Mesothelial cell of epicardium (in vitro differentiated cells): ENCODE measurements at regions not wholly inside any gene's neighbourhood (a gene's known extent, or its start where the extent isn't known, plus 50 kb on each side); places are given as distances from the start of the nearest gene placed in this dataset.
"Not testable (repeated sequence)": the region's sequence is repeated elsewhere in the genome, so short reads cannot be mapped to it uniquely, and the experiment has no call there.

Source experiments
- DNase-seq, 2 experiments: peaks; one replicate each; pipeline ENCODE4 v3.0.0; 2021; ENCODE audit warnings: low spot score in 2 of 2; ENCODE audit not compliant: unreplicated experiment in 2 of 2
- H3K27ac Mint-ChIP-seq: 2 replicates; pipeline ENCODE4 v1.8.0; 2021; ENCODE audit warnings: mixed read lengths
- H3K27me3 Mint-ChIP-seq: 2 replicates; pipeline ENCODE4 v1.8.0; 2021; ENCODE audit warnings: low read depth, mixed read lengths
- H3K36me3 Mint-ChIP-seq: 2 replicates; pipeline ENCODE4 v1.8.0; 2021; ENCODE audit warnings: mixed read lengths
- H3K4me1 Mint-ChIP-seq: 2 replicates; pipeline ENCODE4 v1.8.0; 2021; ENCODE audit warnings: mixed read lengths
- H3K4me3 Mint-ChIP-seq: 2 replicates; pipeline ENCODE4 v1.8.0; 2021; ENCODE audit warnings: mild to moderate bottlenecking, moderate library complexity, mixed read lengths
- H3K9me3 Mint-ChIP-seq: 2 replicates; pipeline ENCODE4 v1.8.0; 2021; ENCODE audit warnings: mixed read lengths
- TF ChIP-seq, protein P1 (sequence below): fragments of 200-600 bp; sonication (generic); IDR thresholded peaks from one replicate; pipeline ENCODE4 v1.5.0; 2021; ENCODE audit warnings: antibody characterized with exemption; ENCODE audit not compliant: unreplicated experiment

DNA sequence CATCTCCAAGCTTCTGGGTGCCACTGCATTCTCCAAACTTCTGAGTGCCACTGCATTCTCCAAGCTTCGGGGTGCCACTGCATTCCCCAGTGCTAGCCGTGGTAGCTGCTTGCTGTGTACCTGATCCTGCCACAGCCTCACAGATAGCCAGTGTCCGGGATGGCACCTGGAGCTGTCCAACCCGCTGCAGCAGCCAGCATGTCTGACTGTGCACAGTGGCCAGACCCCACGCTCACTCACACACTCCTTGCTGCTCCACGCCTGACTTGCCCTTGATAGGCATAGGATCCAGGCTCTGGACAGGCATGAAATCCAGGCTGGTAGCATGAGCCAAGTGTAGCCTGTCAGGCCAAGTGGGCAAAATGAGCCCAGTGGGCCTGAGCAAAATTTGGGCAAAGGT is 465.0 kb downstream of the GUCY1A2 start:
- TF ChIP-seq, protein P1, sequence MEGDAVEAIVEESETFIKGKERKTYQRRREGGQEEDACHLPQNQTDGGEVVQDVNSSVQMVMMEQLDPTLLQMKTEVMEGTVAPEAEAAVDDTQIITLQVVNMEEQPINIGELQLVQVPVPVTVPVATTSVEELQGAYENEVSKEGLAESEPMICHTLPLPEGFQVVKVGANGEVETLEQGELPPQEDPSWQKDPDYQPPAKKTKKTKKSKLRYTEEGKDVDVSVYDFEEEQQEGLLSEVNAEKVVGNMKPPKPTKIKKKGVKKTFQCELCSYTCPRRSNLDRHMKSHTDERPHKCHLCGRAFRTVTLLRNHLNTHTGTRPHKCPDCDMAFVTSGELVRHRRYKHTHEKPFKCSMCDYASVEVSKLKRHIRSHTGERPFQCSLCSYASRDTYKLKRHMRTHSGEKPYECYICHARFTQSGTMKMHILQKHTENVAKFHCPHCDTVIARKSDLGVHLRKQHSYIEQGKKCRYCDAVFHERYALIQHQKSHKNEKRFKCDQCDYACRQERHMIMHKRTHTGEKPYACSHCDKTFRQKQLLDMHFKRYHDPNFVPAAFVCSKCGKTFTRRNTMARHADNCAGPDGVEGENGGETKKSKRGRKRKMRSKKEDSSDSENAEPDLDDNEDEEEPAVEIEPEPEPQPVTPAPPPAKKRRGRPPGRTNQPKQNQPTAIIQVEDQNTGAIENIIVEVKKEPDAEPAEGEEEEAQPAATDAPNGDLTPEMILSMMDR: no peak
- no peak overlapping the region for H3K27ac Mint-ChIP-seq
- H3K4me1 Mint-ChIP-seq: peaks cover 11% of the 10 kb centered on the region
- H3K36me3 Mint-ChIP-seq: peaks cover 2% of the 10 kb centered on the region
- H3K27me3 Mint-ChIP-seq: no peaks in the 10 kb centered on the region
- peaks cover 13% of the 10 kb centered on the region for H3K9me3 Mint-ChIP-seq
- no peak for DNase-seq
- no peak overlapping the region for H3K4me3 Mint-ChIP-seq

DNA sequence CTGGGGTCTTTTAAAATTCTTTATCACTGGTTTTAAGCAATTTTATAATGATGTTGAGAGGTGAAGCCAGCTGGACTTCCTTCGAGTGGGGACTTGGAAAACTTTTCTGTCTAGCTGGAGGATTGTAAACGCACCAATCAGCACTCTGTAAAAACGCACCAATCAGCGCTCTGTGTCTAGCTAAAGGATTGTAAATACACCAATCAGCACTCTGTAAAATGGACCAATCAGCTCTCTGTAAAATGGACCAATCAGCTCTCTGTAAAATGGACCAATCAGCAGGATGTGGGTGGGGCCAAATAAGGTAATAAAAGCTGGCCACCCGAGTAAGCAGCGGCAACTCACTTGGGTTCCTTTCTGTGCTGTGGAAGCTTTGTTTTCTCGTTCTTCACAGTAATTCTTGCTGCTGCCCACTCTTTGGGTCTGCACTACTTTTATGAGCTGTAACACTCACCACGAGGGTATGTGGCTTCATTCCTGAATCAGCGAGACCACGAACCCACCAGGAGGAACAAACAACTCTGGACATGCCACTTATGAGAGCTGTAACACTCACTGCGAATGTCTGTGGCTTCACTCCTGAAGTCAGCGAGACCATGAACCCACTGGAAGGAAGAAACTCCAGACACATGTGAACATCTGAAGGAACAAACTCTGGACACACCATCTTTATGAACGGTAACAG is 462.6 kb downstream of the GUCY1A2 start:
- not testable (repeated sequence) for H3K4me1 Mint-ChIP-seq, H3K27ac Mint-ChIP-seq, DNase-seq, H3K4me3 Mint-ChIP-seq, H3K36me3 Mint-ChIP-seq, H3K27me3 Mint-ChIP-seq
- peaks cover 10% of the 10 kb centered on the region for H3K9me3 Mint-ChIP-seq

DNA sequence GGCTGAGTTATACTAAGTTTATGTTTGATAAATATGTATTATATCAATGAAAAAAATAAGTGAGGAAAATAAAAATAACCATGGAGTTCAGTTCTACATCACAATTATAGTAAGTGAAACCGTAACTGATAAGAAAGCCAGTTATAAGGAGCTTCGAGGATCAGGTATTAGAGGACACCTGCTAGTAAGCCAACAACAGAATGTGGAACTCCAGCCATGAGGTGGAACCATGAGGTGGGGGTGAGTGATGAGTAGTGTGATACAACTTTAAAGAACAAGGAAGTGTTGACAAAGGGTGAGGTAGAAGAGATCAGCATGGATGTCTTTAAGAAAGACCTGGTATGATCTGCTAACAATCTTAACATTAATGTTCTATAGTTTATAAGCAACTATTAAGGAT is 452.9 kb downstream of the GUCY1A2 start:
- Mint-ChIP-seq H3K27me3 (no peaks in the 10 kb centered on the region), H3K4me3 (no peak overlapping the region), H3K4me1 (no peaks in the 10 kb centered on the region), H3K9me3 (peaks cover 13% of the 10 kb centered on the region), H3K36me3 (no peaks in the 10 kb centered on the region), H3K27ac (no peak overlapping the region)
- DNase-seq: no peak
- TF ChIP-seq, protein P1: no peak

DNA sequence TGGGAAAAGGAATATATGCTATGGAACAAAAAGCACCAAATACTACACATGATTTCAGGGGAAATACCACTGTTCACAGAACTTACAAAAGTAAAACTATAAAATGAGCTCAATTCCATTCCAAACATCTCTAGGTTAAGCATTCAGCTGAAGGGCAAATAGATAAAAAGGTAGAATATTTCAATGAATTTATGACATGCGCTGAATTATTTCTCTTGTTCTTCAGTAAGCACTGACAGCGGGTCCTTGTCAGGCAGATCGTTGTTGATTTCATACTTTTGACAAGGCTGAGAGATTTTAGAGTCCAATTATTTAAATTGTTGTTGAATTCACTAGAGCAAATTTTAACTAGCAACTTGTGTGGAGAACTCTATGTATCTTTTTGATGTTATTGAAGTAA is 449.6 kb downstream of the GUCY1A2 start:
- peaks cover 2% of the 10 kb centered on the region for H3K36me3 Mint-ChIP-seq
- no peak for DNase-seq
- peaks cover 28% of the 10 kb centered on the region for H3K9me3 Mint-ChIP-seq
- no peaks in the 10 kb centered on the region for H3K4me1 Mint-ChIP-seq
- no peaks in the 10 kb centered on the region for H3K27me3 Mint-ChIP-seq
- no peak overlapping the region for H3K27ac Mint-ChIP-seq
- TF ChIP-seq, protein P1: no peak
- H3K4me3 Mint-ChIP-seq: no peak overlapping the region

DNA sequence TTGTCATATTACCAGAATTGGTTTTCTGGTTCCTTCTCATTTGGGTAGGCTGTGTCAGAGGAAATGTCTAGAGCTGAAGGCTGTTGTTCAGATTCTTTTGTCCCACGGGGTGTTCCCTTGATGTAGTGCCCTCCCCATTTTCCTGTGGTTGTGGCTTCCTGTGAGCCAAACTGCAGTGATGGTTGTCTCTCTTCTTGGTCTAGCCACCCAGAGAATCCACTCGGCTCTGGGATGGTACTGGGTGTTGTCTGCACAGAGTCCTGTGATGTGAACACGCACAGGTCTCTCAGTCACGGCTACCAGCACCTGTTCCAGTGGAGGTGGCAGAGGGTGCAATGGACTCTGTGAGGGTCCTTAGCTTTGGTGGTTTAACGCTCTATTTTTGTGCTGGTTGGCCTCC is 440.9 kb downstream of the GUCY1A2 start:
- H3K4me1 Mint-ChIP-seq, H3K4me3 Mint-ChIP-seq, H3K27me3 Mint-ChIP-seq, DNase-seq, H3K27ac Mint-ChIP-seq: not testable (repeated sequence)
- Mint-ChIP-seq H3K9me3 (peaks cover 53% of the 10 kb centered on the region), H3K36me3 (peaks cover 18% of the 10 kb centered on the region)

DNA sequence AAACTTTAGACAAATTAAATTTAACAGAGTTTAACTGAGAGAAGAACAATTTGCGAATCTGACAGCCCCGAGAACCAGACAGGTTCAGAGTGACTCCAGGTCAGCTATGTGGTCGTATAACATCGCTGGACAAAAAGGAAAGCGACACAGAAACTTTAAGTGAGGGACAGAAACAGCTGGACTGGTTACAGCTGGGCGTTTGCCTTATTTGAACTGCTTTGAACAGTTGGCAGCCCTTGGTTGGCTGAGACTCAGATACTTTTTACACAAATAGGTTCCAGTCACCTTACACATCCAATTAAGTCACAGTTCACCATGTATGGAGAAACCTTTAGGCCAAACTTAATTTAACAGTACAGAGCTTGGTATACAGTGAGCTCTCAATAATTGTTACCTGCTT is 436.9 kb downstream of the GUCY1A2 start:
- Mint-ChIP-seq H3K27ac (no peak overlapping the region), H3K4me3 (no peak overlapping the region), H3K4me1 (peaks cover 4% of the 10 kb centered on the region), H3K9me3 (peaks cover 24% of the 10 kb centered on the region), H3K36me3 (peaks cover 10% of the 10 kb centered on the region), H3K27me3 (no peaks in the 10 kb centered on the region)
- DNase-seq: no peak
- TF ChIP-seq, protein P1: no peak

DNA sequence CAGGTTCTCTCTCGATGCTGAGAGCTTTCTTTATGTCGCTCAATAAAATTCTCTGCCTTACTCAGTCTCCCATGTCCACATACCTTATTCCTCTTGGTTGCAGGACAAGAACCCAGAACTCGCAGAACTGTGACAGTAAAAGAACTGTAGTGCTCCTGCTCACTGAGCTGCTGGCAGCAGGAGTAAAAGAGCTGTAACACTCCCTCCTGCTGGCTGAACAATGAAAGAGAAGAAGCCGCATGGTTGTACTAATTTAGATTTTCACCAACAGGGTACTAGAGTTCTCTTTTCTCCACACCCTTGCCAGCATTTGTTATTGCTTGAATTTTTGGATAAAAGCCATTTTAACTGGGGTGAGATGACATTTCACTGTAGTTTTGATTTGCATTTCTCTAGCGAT is 433.2 kb downstream of the GUCY1A2 start:
- no peaks in the 10 kb centered on the region for H3K27me3 Mint-ChIP-seq
- H3K4me3 Mint-ChIP-seq: no peak overlapping the region
- peaks cover 3% of the 10 kb centered on the region for H3K36me3 Mint-ChIP-seq
- H3K4me1 Mint-ChIP-seq: no peaks in the 10 kb centered on the region
- no peak overlapping the region for H3K27ac Mint-ChIP-seq
- peaks cover 10% of the 10 kb centered on the region for H3K9me3 Mint-ChIP-seq
- DNase-seq: no peak
- TF ChIP-seq, protein P1: no peak
